Suprapubic skin (tissue), 4 donors: ENCODE measurements at regions not wholly inside any gene's neighbourhood (a gene's known extent, or its start where the extent isn't known, plus 50 kb on each side); places are given as distances from the start of the nearest gene placed in this dataset.
"Not testable (repeated sequence)": the region's sequence is repeated elsewhere in the genome, so short reads cannot be mapped to it uniquely, and the experiment has no call there.

Source experiments
- DNase-seq, 2 donors: peaks; one replicate each; pipeline ENCODE4 v3.0.0-alpha.2; 2019; ENCODE audit warnings: low spot score in 2 of 2
- H3K27ac ChIP-seq: fragments of 200-600 bp; sonication (generic); one replicate; pipeline ENCODE4 v1.5.1; 2019
- H3K27me3 ChIP-seq: fragments of 200-600 bp; sonication (generic); one replicate; pipeline ENCODE4 v1.5.1; 2019
- H3K36me3 ChIP-seq: fragments of 200-600 bp; sonication (generic); one replicate; pipeline ENCODE4 v1.5.1; 2019
- H3K4me1 ChIP-seq: fragments of 200-600 bp; sonication (generic); one replicate; pipeline ENCODE4 v1.5.1; 2019
- H3K4me3 ChIP-seq: fragments of 200-600 bp; sonication (generic); one replicate; pipeline ENCODE4 v1.5.1; 2019; ENCODE audit warnings: mild to moderate bottlenecking
- H3K9me3 ChIP-seq: fragments of 200-600 bp; sonication (generic); one replicate; pipeline ENCODE4 v1.5.1; 2019
- EP300 ChIP-seq: sonication (generic); formaldehyde crosslinking; IDR thresholded peaks from one replicate; pipeline ENCODE4 v1.6.1; 2017; ENCODE audit warnings: antibody characterized with exemption
- POLR2A ChIP-seq, 2 donors: fragments of 450-650 bp; IDR thresholded peaks; one replicate each; pipeline ENCODE4 v1.6.1; 2017; ENCODE audit warnings: antibody characterized with exemption in 2 of 2, mild to moderate bottlenecking in 2 of 2, moderate library complexity in 2 of 2
- POLR2AphosphoS5 ChIP-seq, 3 donors: sonication (generic); formaldehyde crosslinking; IDR thresholded peaks; one replicate each; pipeline ENCODE4 v1.6.1; 2017; ENCODE audit warnings: antibody characterized with exemption in 3 of 3
- WGBS: methylation state at CpG from one replicate; pipeline ENCODE4 v1.1.5; 2018; 5-methylcytosine and 5-hydroxymethylcytosine counted together
- TF ChIP-seq, protein P1 (sequence below), 2 donors: fragments of 200-600 bp in 1 of 2; fragments of 450-650 bp in 1 of 2; sonication (generic) in 1 of 2; IDR thresholded peaks; one replicate each; pipeline ENCODE4 v1.5.1; 2016 to 2019; ENCODE audit warnings: antibody characterized with exemption in 2 of 2, mild to moderate bottlenecking in 1 of 2, moderate library complexity in 1 of 2

DNA sequence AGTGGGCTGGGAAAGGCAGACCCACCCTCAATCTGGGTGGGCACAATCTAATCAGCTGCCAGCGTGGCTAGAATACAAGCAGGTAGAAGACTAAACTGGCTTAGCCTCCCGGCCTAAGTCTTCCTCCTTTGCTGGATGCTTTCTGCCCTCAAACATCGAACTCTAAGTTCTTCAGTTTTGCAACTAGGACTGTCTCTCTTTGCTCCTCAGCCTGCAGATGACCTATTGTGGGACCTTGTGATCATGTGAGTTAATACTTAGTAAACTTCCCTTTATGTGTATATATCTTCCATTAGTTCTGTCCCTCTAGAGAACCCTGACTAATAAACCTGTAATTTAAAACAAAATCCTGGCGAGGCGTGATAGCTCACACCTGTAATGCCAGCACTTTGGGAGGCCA, 51.8 kb upstream of the SLC39A8 start:
- H3K27me3 ChIP-seq, H3K4me3 ChIP-seq, H3K9me3 ChIP-seq, DNase-seq, H3K4me1 ChIP-seq, H3K36me3 ChIP-seq, H3K27ac ChIP-seq: not testable (repeated sequence)
- WGBS: 95% methylated on average over 5 of the region's 5 CpGs

DNA sequence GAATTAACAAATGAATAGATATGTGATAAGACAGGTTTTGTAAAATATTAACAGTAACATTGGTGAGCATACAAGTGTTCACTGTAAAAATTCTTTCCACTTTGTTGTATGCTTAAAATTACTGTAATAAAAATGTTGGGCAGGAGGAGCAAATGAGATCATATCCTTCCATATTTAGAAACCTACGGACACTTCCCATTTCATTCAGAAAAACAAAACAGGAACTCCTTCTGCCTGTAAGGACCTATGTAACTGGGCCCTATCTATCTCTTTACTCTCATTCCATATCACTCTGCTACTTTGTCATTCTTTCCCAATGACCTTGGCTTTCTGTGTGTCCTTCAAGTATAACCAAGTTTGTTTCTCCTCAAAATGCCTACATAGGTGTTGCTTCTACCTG, 53.7 kb upstream of the SLC39A8 start:
- TF ChIP-seq POLR2A (IDR thresholded peaks at IDR 0.05): no peak

DNA sequence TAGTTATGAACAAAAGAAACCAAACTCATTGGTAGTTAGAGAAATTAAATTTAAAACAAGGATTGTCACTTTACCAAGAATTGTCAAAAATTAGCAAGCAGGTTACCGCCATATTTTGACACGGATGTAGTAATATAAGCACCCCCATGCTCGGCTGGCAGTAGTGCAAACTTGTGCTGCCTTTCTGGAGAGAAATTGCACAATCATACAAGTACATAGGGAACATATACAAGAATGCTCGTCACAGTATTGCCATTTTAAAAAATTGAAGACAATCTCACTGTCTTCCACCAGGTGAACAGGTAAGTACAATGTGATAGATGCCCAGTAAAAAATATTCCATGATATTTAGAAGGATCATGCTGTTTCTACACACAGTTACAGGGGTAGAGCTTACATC, 55.6 kb upstream of the SLC39A8 start:
- Histone ChIP-seq H3K4me3 (no peak overlapping the region), H3K9me3 (no peaks in the 10 kb centered on the region), H3K4me1 (peaks cover 5% of the 10 kb centered on the region), H3K36me3 (no peaks in the 10 kb centered on the region), H3K27ac (no peak overlapping the region), H3K27me3 (no peaks in the 10 kb centered on the region)
- DNase-seq: no peak
- WGBS: 87% methylated on average over 4 of the region's 4 CpGs
- TF ChIP-seq POLR2A (IDR thresholded peaks at IDR 0.05) (no peak), POLR2AphosphoS5 (IDR thresholded peaks at IDR 0.05) (no peak), EP300 (no peak)
- TF ChIP-seq, protein P1, sequence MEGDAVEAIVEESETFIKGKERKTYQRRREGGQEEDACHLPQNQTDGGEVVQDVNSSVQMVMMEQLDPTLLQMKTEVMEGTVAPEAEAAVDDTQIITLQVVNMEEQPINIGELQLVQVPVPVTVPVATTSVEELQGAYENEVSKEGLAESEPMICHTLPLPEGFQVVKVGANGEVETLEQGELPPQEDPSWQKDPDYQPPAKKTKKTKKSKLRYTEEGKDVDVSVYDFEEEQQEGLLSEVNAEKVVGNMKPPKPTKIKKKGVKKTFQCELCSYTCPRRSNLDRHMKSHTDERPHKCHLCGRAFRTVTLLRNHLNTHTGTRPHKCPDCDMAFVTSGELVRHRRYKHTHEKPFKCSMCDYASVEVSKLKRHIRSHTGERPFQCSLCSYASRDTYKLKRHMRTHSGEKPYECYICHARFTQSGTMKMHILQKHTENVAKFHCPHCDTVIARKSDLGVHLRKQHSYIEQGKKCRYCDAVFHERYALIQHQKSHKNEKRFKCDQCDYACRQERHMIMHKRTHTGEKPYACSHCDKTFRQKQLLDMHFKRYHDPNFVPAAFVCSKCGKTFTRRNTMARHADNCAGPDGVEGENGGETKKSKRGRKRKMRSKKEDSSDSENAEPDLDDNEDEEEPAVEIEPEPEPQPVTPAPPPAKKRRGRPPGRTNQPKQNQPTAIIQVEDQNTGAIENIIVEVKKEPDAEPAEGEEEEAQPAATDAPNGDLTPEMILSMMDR (IDR thresholded peaks at IDR 0.05): no peak

More for the DNA sequence above, 53.7 kb upstream of the SLC39A8 start:
- H3K27me3 ChIP-seq: no peaks in the 10 kb centered on the region
- H3K36me3 ChIP-seq: no peaks in the 10 kb centered on the region
- WGBS: 57% methylated on average over 1 of the region's 1 CpG
- H3K4me1 ChIP-seq: peaks cover 3% of the 10 kb centered on the region
- no peak for DNase-seq
- H3K4me3 ChIP-seq: no peak overlapping the region
- no peak overlapping the region for H3K27ac ChIP-seq
- H3K9me3 ChIP-seq: no peaks in the 10 kb centered on the region

DNA sequence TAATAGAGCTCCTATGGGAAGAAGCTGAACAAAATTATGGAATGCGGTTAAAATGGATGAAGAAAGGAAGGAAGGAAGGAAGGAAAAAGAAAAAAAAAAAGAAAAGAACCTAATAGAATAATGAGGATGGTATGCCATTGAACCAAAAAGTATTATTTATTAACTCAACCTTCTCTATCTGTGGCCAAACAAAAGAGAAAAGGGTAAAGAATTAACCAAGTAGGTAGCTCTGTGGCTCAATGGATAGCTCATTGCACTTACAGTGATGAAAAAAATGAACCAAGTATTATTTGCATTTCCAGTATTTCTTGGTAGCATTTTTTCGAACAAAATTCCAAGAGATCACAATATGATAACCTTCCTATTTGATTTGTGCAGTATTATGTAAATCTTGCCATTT, 56.9 kb upstream of the SLC39A8 start:
- H3K36me3 ChIP-seq: no peaks in the 10 kb centered on the region
- H3K27ac ChIP-seq: no peak overlapping the region
- H3K27me3 ChIP-seq: no peaks in the 10 kb centered on the region
- no peaks in the 10 kb centered on the region for H3K9me3 ChIP-seq
- H3K4me1 ChIP-seq: peaks cover 5% of the 10 kb centered on the region
- no peak overlapping the region for H3K4me3 ChIP-seq
- no peak for DNase-seq
- 87% methylated on average over 2 of the region's 2 CpGs for WGBS
- no peak for TF ChIP-seq POLR2A (IDR thresholded peaks at IDR 0.05)

DNA sequence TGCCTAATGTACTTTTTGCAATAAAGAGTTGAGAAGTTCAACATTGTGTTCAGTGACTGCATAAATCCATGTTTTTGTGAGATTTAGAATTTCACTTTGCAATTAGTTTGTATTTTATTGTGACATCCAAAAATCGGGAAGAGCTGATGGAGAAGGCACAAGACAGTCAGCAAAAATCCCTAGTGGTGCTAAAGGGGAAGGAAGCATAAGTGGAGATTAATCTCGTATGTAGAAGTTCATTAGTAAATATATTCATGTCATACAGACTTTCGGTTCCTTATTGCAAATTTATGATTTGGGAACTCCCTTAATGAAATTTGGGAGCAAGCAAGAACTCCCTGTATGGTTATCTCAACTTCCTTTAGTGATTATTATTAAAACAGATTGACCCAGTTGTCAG, 57.8 kb upstream of the SLC39A8 start:
- Histone ChIP-seq H3K27me3 (no peaks in the 10 kb centered on the region), H3K9me3 (no peaks in the 10 kb centered on the region), H3K36me3 (no peaks in the 10 kb centered on the region), H3K4me3 (no peak overlapping the region), H3K4me1 (peaks cover 5% of the 10 kb centered on the region), H3K27ac (no peak overlapping the region)
- no peak for DNase-seq
- WGBS: 66% methylated on average over 3 of the region's 3 CpGs
- TF ChIP-seq EP300 (no peak), POLR2A (IDR thresholded peaks at IDR 0.05) (no peak), POLR2AphosphoS5 (IDR thresholded peaks at IDR 0.05) (no peak)
- TF ChIP-seq, protein P1 (IDR thresholded peaks at IDR 0.05): no peak

DNA sequence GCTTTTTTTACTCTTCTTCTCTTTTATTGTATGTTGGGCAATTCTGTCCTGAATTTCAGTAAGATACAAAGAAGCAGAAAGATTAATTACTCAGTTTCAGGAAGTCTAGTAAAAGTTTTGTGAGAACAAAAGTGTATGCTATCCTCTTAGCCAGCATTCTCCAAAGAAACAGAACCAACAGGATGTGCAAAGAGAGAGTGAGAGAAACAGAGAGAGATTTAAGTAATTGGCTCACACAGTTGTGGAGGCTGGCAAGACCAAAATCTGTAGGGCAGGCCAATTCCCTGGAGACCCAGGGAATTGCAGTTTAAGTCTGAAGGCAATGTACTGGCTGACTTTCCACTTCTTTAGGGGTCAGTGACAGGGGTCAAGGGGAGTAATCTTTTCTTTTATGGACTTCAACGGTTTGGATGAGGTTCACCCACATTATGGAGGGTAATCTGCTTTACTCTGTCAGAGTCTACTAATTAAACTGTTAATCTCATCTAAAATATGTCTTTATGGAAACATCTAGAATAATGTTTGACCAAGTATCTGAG, 59.2 kb upstream of the SLC39A8 start:
- no peaks in the 10 kb centered on the region for H3K36me3 ChIP-seq
- H3K4me1 ChIP-seq: peaks cover 5% of the 10 kb centered on the region
- 42% methylated on average over 1 of the region's 1 CpG for WGBS
- H3K27ac ChIP-seq: no peak overlapping the region
- DNase-seq: no peak
- no peak overlapping the region for H3K4me3 ChIP-seq
- TF ChIP-seq POLR2A (IDR thresholded peaks at IDR 0.05) (no peak), POLR2AphosphoS5 (IDR thresholded peaks at IDR 0.05) (no peak), EP300 (no peak)
- TF ChIP-seq, protein P1 (IDR thresholded peaks at IDR 0.05): no peak
- H3K27me3 ChIP-seq: no peaks in the 10 kb centered on the region
- no peaks in the 10 kb centered on the region for H3K9me3 ChIP-seq

DNA sequence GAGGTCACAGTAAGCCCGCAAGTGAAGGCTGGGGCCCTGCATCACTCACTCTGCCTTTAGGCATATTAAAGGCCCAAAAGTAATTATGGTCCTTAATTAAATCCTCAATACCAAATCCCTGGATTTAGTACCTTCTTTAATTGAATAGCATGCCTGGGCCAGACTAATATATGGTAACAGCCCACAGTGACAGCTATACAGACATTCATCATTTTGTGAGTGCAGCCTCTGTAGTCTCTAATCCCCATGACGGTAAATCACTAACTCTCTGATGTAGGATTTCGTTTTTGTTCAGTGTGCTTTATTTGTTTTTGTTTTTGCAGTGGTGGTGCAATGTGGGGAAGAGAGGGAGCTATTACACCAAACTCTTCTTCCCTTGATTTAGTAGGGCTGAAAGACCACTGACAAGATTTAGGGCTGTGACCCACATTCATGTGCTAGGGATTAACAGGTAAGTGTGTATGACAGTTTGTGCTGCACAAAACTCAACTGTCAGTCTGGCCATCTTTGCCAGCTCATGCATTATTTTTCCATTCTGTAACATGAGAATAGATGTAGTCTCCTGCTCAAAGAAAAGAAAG, 60.6 kb upstream of the SLC39A8 start:
- no peak overlapping the region for H3K27ac ChIP-seq
- no peak for TF ChIP-seq EP300
- TF ChIP-seq POLR2AphosphoS5 (IDR thresholded peaks at IDR 0.05): no peak
- TF ChIP-seq, protein P1 (IDR thresholded peaks at IDR 0.05): no peak
- no peak for TF ChIP-seq POLR2A (IDR thresholded peaks at IDR 0.05)
- H3K4me1 ChIP-seq: peaks cover 5% of the 10 kb centered on the region
- no peaks in the 10 kb centered on the region for H3K9me3 ChIP-seq
- H3K27me3 ChIP-seq: no peaks in the 10 kb centered on the region
- H3K4me3 ChIP-seq: no peak overlapping the region
- no peak for DNase-seq
- WGBS: 82% methylated on average over 3 of the region's 3 CpGs
- no peaks in the 10 kb centered on the region for H3K36me3 ChIP-seq

DNA sequence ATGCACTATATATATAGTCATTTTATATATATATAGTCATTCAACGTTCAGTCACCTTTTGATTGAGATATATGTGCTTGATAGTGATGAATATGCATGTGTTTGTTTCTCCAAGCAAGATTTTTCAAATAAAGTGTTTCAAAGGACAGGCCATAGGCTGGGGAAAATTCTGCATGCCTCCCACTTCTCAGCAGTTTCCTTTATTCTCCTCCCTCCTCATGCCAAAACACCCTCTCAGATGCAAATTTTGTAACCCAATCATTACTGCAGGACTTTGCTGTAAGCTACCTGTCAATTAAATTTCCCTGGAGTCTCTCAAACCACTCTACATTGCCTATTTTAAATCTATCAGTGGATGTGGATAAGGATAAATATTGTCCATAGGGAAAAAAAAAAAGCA, 65.6 kb upstream of the SLC39A8 start:
- H3K4me1 ChIP-seq, H3K9me3 ChIP-seq, H3K27me3 ChIP-seq, H3K27ac ChIP-seq, H3K4me3 ChIP-seq, H3K36me3 ChIP-seq, DNase-seq: not testable (repeated sequence)
- 78% methylated on average over 1 of the region's 1 CpG for WGBS
